HG03066 (cell line): ENCODE measurements at regions not wholly inside any gene's neighbourhood (a gene's known extent, or its start where the extent isn't known, plus 50 kb on each side); places are given as distances from the start of the nearest gene placed in this dataset.
"Not testable (repeated sequence)": the region's sequence is repeated elsewhere in the genome, so short reads cannot be mapped to it uniquely, and the experiment has no call there.

Experiments used
- ATAC-seq: cut with Tn5 transposase; IDR thresholded peaks from one replicate; pipeline ENCODE4 v1.9.1; 2021; ENCODE audit warnings: low read depth; ENCODE audit not compliant: unreplicated experiment

GRCh38 chr1:38210895-38211177, 164.2 kb upstream of the POU3F1 start:
- no peak for ATAC-seq

- no peak for ATAC-seq
Measured at GRCh38 chr1:38210021-38210894, 163.7 kb upstream of the POU3F1 start.

- no peak for ATAC-seq
Measured at GRCh38 chr1:38208716-38209632, 162.4 kb upstream of the POU3F1 start.

- no peak for ATAC-seq
Measured at GRCh38 chr1:38207906-38208305, 161.3 kb upstream of the POU3F1 start.

- no peak for ATAC-seq
Measured at GRCh38 chr1:38207275-38207674, 160.7 kb upstream of the POU3F1 start.

GRCh38 chr1:38204698-38205097, 158.1 kb upstream of the POU3F1 start:
- no peak for ATAC-seq

GRCh38 chr1:38203441-38203840, 156.8 kb upstream of the POU3F1 start:
- no peak for ATAC-seq

GRCh38 chr1:38201431-38201830, 154.8 kb upstream of the POU3F1 start:
- no peak for ATAC-seq

- no peak for ATAC-seq
Measured at GRCh38 chr1:38198621-38199020, 152.0 kb upstream of the POU3F1 start.

- no peak for ATAC-seq
Measured at GRCh38 chr1:38198099-38198498, 151.5 kb upstream of the POU3F1 start.

- ATAC-seq: no peak
Measured at GRCh38 chr1:38197312-38198061, 150.9 kb upstream of the POU3F1 start.

GRCh38 chr1:38194472-38194871, 147.9 kb upstream of the POU3F1 start:
- ATAC-seq: no peak

- ATAC-seq: no peak
Measured at GRCh38 chr1:38193040-38193439, 146.4 kb upstream of the POU3F1 start.

- no peak for ATAC-seq
Measured at GRCh38 chr1:38191461-38191860, 144.9 kb upstream of the POU3F1 start.

- no peak for ATAC-seq
Measured at GRCh38 chr1:38190983-38191382, 144.4 kb upstream of the POU3F1 start.

- ATAC-seq: no peak
Measured at GRCh38 chr1:38187552-38187951, 141.0 kb upstream of the POU3F1 start.

- no peak for ATAC-seq
Measured at GRCh38 chr1:38186566-38186965, 140.0 kb upstream of the POU3F1 start.

- ATAC-seq: no peak
Measured at GRCh38 chr1:38185913-38186312, 139.3 kb upstream of the POU3F1 start.

GRCh38 chr1:38183747-38184146, 137.2 kb upstream of the POU3F1 start:
- no peak for ATAC-seq

- ATAC-seq: no peak
Measured at GRCh38 chr1:38183096-38183495, 136.5 kb upstream of the POU3F1 start.

GRCh38 chr1:38180388-38180787, 133.8 kb upstream of the POU3F1 start:
- not testable (repeated sequence) for ATAC-seq
